SU-DHL-6 (cell line): ENCODE measurements at regions not wholly inside any gene's neighbourhood (a gene's known extent, or its start where the extent isn't known, plus 50 kb on each side); places are given as distances from the start of the nearest gene placed in this dataset.

Source experiments
- H2AFZ ChIP-seq: fragments of 200-600 bp; sonication (generic); 2 replicates; pipeline ENCODE4 v1.6.1; 2014; ENCODE audit warnings: low read depth, mild to moderate bottlenecking, moderate library complexity, mixed read lengths, antibody characterized with exemption, low read length; ENCODE audit not compliant: severe bottlenecking
- H3F3A ChIP-seq: fragments of 200-600 bp; shearing (Covaris generic); 2 replicates; pipeline ENCODE4 v1.6.0; 2016; ENCODE audit warnings: antibody characterized with exemption, mild to moderate bottlenecking; ENCODE audit not compliant: insufficient read depth
- H3K27ac ChIP-seq: fragments of 200-600 bp; sonication (generic); 2 replicates; pipeline ENCODE4 v1.5.1; 2016; ENCODE audit warnings: low read depth, mild to moderate bottlenecking, low read length, moderate library complexity, mixed read lengths
- H3K27me3 ChIP-seq: fragments of 200-600 bp; sonication (generic), shearing (Covaris generic); 2 replicates; pipeline ENCODE4 v1.6.0; 2014; ENCODE audit warnings: mild to moderate bottlenecking, low read length
- H3K36me3 ChIP-seq: fragments of 200-600 bp; sonication (generic); 2 replicates; pipeline ENCODE4 v1.6.1; 2014; ENCODE audit warnings: mild to moderate bottlenecking, low read length, mixed read lengths
- H3K4me2 ChIP-seq: fragments of 300-600, 200-600 bp; shearing (Covaris generic), sonication (generic); 2 replicates; pipeline ENCODE4 v1.6.0; 2014; ENCODE audit warnings: low read length, low read depth, mild to moderate bottlenecking; ENCODE audit not compliant: poor library complexity, severe bottlenecking
- H3K4me3 ChIP-seq: fragments of 200-600 bp; sonication (generic); 2 replicates; pipeline ENCODE4 v1.5.1; 2014; ENCODE audit warnings: antibody characterized with exemption, low read length, mild to moderate bottlenecking, mixed read lengths; ENCODE audit not compliant: insufficient read depth, poor library complexity, severe bottlenecking
- H3K79me2 ChIP-seq: fragments of 200-600 bp; sonication (generic); 2 replicates; pipeline ENCODE4 v1.6.1; 2014; ENCODE audit warnings: mild to moderate bottlenecking, low read length, moderate library complexity; ENCODE audit not compliant: insufficient read depth
- H3K9ac ChIP-seq: fragments of 200-600 bp; sonication (generic); 2 replicates; pipeline ENCODE4 v1.7.0; 2014; ENCODE audit warnings: mild to moderate bottlenecking, low read length
- H3K9me2 ChIP-seq: fragments of 200-600 bp; sonication (generic); replicated peaks from 2 replicates; pipeline ENCODE4 v1.6.1; 2014; ENCODE audit warnings: low read length; ENCODE audit not compliant: insufficient read depth
- H3K9me3 ChIP-seq: fragments of 200-600 bp; sonication (generic); 2 replicates; pipeline ENCODE4 v1.6.1; 2014; ENCODE audit warnings: low read length, mixed read lengths; ENCODE audit not compliant: insufficient read depth
- H4K20me1 ChIP-seq: fragments of 200-600 bp; sonication (generic); 2 replicates; pipeline ENCODE4 v1.6.1; 2014; ENCODE audit warnings: low read depth, mild to moderate bottlenecking, antibody characterized with exemption, low read length, moderate library complexity, mixed read lengths
- EZH2phosphoT487 ChIP-seq: fragments of 200-600 bp; sonication (generic), shearing (Covaris generic); conservative IDR thresholded peaks from 2 replicates; pipeline ENCODE4 v1.6.1; 2018; ENCODE audit warnings: mild to moderate bottlenecking, antibody characterized with exemption, low read length, moderate library complexity, mixed read lengths
- TF ChIP-seq, protein P1 (sequence below): fragments of 200-600 bp; sonication (generic); IDR thresholded peaks from one replicate; pipeline ENCODE4 v1.5.1; 2017; ENCODE audit warnings: antibody characterized with exemption, mild to moderate bottlenecking, low read length, moderate library complexity; ENCODE audit not compliant: insufficient read depth, poor library complexity, severe bottlenecking

GRCh38 chr5:159850160-159850559 is 66.1 kb upstream of the ADRA1B start:
- TF ChIP-seq, protein P1, sequence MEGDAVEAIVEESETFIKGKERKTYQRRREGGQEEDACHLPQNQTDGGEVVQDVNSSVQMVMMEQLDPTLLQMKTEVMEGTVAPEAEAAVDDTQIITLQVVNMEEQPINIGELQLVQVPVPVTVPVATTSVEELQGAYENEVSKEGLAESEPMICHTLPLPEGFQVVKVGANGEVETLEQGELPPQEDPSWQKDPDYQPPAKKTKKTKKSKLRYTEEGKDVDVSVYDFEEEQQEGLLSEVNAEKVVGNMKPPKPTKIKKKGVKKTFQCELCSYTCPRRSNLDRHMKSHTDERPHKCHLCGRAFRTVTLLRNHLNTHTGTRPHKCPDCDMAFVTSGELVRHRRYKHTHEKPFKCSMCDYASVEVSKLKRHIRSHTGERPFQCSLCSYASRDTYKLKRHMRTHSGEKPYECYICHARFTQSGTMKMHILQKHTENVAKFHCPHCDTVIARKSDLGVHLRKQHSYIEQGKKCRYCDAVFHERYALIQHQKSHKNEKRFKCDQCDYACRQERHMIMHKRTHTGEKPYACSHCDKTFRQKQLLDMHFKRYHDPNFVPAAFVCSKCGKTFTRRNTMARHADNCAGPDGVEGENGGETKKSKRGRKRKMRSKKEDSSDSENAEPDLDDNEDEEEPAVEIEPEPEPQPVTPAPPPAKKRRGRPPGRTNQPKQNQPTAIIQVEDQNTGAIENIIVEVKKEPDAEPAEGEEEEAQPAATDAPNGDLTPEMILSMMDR, result no peak
- TF ChIP-seq EZH2phosphoT487, result no peak
- no peak overlapping the region for H3K4me3 ChIP-seq
- H3K9me3 ChIP-seq, result no peaks in the 10 kb centered on the region
- H4K20me1 ChIP-seq, result no peaks in the 10 kb centered on the region
- H3F3A ChIP-seq, result no peaks in the 10 kb centered on the region
- H3K4me2 ChIP-seq, result no peak overlapping the region
- no peak overlapping the region for H2AFZ ChIP-seq
- H3K79me2 ChIP-seq, result no peaks in the 10 kb centered on the region
- H3K27me3 ChIP-seq, result no peaks in the 10 kb centered on the region
- H3K36me3 ChIP-seq, result no peaks in the 10 kb centered on the region
- H3K9ac ChIP-seq, result no peak overlapping the region
- no peak overlapping the region for H3K27ac ChIP-seq
- no peaks in the 10 kb centered on the region for H3K9me2 ChIP-seq

DNA sequence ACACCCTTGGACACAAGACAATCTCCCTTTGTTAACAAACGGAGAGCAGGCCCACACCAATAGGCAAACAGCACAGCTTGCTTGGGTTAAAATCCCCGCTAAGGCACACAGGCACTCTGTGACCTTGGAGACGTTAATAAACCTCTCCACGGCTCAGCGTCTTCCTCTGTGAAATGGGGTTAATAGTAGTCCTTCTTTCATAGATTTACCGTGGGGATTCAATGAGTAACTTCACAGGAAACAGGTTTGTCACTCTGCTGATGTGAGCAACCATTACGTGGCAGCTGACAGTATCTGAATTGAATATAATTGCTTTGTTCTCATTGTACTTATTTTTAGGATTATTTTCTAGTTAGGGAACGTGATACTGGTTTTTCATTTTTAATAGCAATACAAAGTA is 65.2 kb upstream of the ADRA1B start:
- H3K27me3 ChIP-seq, result no peaks in the 10 kb centered on the region
- H2AFZ ChIP-seq, result no peak overlapping the region
- H3K36me3 ChIP-seq, result no peaks in the 10 kb centered on the region
- no peaks in the 10 kb centered on the region for H4K20me1 ChIP-seq
- no peak overlapping the region for H3K9ac ChIP-seq
- no peak overlapping the region for H3K4me2 ChIP-seq
- H3K9me2 ChIP-seq, result no peaks in the 10 kb centered on the region
- no peaks in the 10 kb centered on the region for H3K79me2 ChIP-seq
- no peaks in the 10 kb centered on the region for H3K9me3 ChIP-seq
- H3K4me3 ChIP-seq, result no peak overlapping the region
- TF ChIP-seq, protein P1, result no peak
- no peak for TF ChIP-seq EZH2phosphoT487
- no peak overlapping the region for H3K27ac ChIP-seq
- H3F3A ChIP-seq, result no peaks in the 10 kb centered on the region

- TF ChIP-seq, protein P1, result no peak
- TF ChIP-seq EZH2phosphoT487, result no peak
- H3K4me3 ChIP-seq, result no peak overlapping the region
- H3K36me3 ChIP-seq, result no peaks in the 10 kb centered on the region
- no peaks in the 10 kb centered on the region for H3F3A ChIP-seq
- H3K9ac ChIP-seq, result no peak overlapping the region
- no peak overlapping the region for H2AFZ ChIP-seq
- no peaks in the 10 kb centered on the region for H3K27me3 ChIP-seq
- H3K4me2 ChIP-seq, result no peak overlapping the region
- no peaks in the 10 kb centered on the region for H3K79me2 ChIP-seq
- H3K27ac ChIP-seq, result no peak overlapping the region
- no peaks in the 10 kb centered on the region for H4K20me1 ChIP-seq
- H3K9me2 ChIP-seq, result no peaks in the 10 kb centered on the region
- no peaks in the 10 kb centered on the region for H3K9me3 ChIP-seq
These were observed 61.4 kb upstream of the ADRA1B start for GRCh38 chr5:159854916-159855315.
